ENCODE measurements at regions not wholly inside any gene's neighbourhood (a gene's known extent, or its start where the extent isn't known, plus 50 kb on each side); places are given as distances from the start of the nearest gene placed in this dataset.

GRCh38 chrX:144738246-144738645 lies 509.1 kb upstream of the SPANXN1 start:
- H3K27me3 ChIP-seq (ENCODE audit: control insufficient read depth in 1 of 2, insufficient read depth in 2 of 2, low read length in 2 of 2) = no peaks in the 10 kb centered on the region
- in situ Hi-C loops (cut with HindIII; ENCODE audit: extremely low pct_ligation_motif_present, low pct_unique_long_range_greater_than_20kb) = no loop called here
- H3K4me2 ChIP-seq (ENCODE audit: low read depth, low read length) = no peak overlapping the region
- no peak overlapping the region for H2AFZ ChIP-seq (ENCODE audit: low read length)
- 0% methylated on average over 2 of the region's 2 CpGs for WGBS (ENCODE audit: low lambda C conversion rate)
- POLR2A ChIA-PET = no interaction called here
- BruUV-seq (replicated peaks) = no TSS peak
- no peaks in the 10 kb centered on the region for H3K36me3 ChIP-seq (replicated peaks in 1 of 2; ENCODE audit: control insufficient read depth in 1 of 2, insufficient read depth in 2 of 2, low read length in 2 of 2)
- no peaks in the 10 kb centered on the region for H3K4me1 ChIP-seq (ENCODE audit: insufficient read depth, low read length)
- no peak overlapping the region for H3K9ac ChIP-seq (ENCODE audit: insufficient read depth, low read depth, low read length)
- TF ChIP-seq ZBTB3 (CRISPR knock-in tag; IDR thresholded peaks at IDR 0.05; ENCODE audit: borderline replicate concordance, low read depth) = no peak
- peak; percentile 24; the same call in 1 of the 2 replicates for TF ChIP-seq ATF7 (IDR thresholded peaks at IDR 0.05)
- no peak for TF ChIP-seq ATF7 (CRISPR knock-in tag; IDR thresholded peaks at IDR 0.05)
- 0 out of 2 replicates have a peak, but pooled peaks have one; percentile 5 for TF ChIP-seq CEBPB (IDR thresholded peaks at IDR 0.05; ENCODE audit: borderline replicate concordance, low read depth, low read length)
- H3K27ac ChIP-seq (ENCODE audit: extremely low read length, insufficient read depth, low read length) = no peak overlapping the region
- no peaks in the 10 kb centered on the region for H4K20me1 ChIP-seq (ENCODE audit: insufficient read depth, low read length)
- ATAC-seq (no peak), FAIRE-seq (no peak), DNase-seq (ENCODE audit: low spot score) (no peak)
- peaks cover 63% of the 10 kb centered on the region for H3K9me3 ChIP-seq (ENCODE audit: low read length)
- CTCF ChIA-PET (ENCODE audit: low intra/inter-chr PET ratio, low total read pairs) = no interaction called here
- intact Hi-C loops (cut with micrococcal nuclease; ENCODE audit: unreplicated experiment) = no loop called here
- no peak overlapping the region for H3K4me3 ChIP-seq (replicated peaks in 1 of 3; ENCODE audit: insufficient read depth in 1 of 3, low read depth in 2 of 3, low read length in 3 of 3)
- no peaks in the 10 kb centered on the region for H3K79me2 ChIP-seq (ENCODE audit: insufficient read depth, low read length)

GRCh38 chrX:144768540-144768939 lies 478.8 kb upstream of the SPANXN1 start:
- BruUV-seq (replicated peaks) = no TSS peak
- ChIA-PET POLR2A (no interaction called here), CTCF (ENCODE audit: low intra/inter-chr PET ratio, low total read pairs) (no interaction called here)
- Histone ChIP-seq H3K9me3 (ENCODE audit: low read length) (peaks cover 48% of the 10 kb centered on the region), H4K20me1 (ENCODE audit: insufficient read depth, low read length) (no peaks in the 10 kb centered on the region), H3K9ac (ENCODE audit: insufficient read depth, low read depth, low read length) (no peak overlapping the region), H3K4me2 (ENCODE audit: low read depth, low read length) (no peak overlapping the region), H2AFZ (ENCODE audit: low read length) (no peak overlapping the region), H3K4me1 (ENCODE audit: insufficient read depth, low read length) (no peaks in the 10 kb centered on the region), H3K4me3 (replicated peaks in 1 of 3; ENCODE audit: insufficient read depth in 1 of 3, low read depth in 2 of 3, low read length in 3 of 3) (no peak overlapping the region), H3K36me3 (replicated peaks in 1 of 2; ENCODE audit: control insufficient read depth in 1 of 2, insufficient read depth in 2 of 2, low read length in 2 of 2) (no peaks in the 10 kb centered on the region), H3K27ac (ENCODE audit: extremely low read length, insufficient read depth, low read length) (no peak overlapping the region), H3K79me2 (ENCODE audit: insufficient read depth, low read length) (no peaks in the 10 kb centered on the region), H3K27me3 (ENCODE audit: control insufficient read depth in 1 of 2, insufficient read depth in 2 of 2, low read length in 2 of 2) (no peaks in the 10 kb centered on the region)
- in situ Hi-C loops (cut with HindIII; ENCODE audit: extremely low pct_ligation_motif_present, low pct_unique_long_range_greater_than_20kb) (no loop called here), intact Hi-C loops (cut with micrococcal nuclease; ENCODE audit: unreplicated experiment) (no loop called here)
- no peak for FAIRE-seq
- TF ChIP-seq MYC (CRISPR knock-in tag; IDR thresholded peaks at IDR 0.05; ENCODE audit: borderline replicate concordance) = no peak
- TF ChIP-seq MBNL3 (CRISPR knock-in tag; conservative IDR thresholded peaks at IDR 0.05) = no peak
- no peak for TF ChIP-seq PCBP2 (optimal IDR thresholded peaks at IDR 0.05; ENCODE audit: low read depth, low read length, poor library complexity, severe bottlenecking)
- TF ChIP-seq TFE3 (CRISPR knock-in tag; IDR thresholded peaks at IDR 0.05) = no peak
- TF ChIP-seq EZH2 (conservative IDR thresholded peaks at IDR 0.05; ENCODE audit: low read depth, low read length) = no peak
- TF ChIP-seq CBX5 (CRISPR knock-in tag; IDR thresholded peaks at IDR 0.05; ENCODE audit: borderline replicate concordance) = no peak
- TF ChIP-seq SMARCE1 (IDR thresholded peaks at IDR 0.05; ENCODE audit: borderline replicate concordance) = no peak
- no peak for TF ChIP-seq CHCHD3 (CRISPR knock-in tag; IDR thresholded peaks at IDR 0.05)
- TF ChIP-seq SMAD9 (CRISPR knock-in tag; IDR thresholded peaks at IDR 0.05) = no peak
- TF ChIP-seq ZNF317 (CRISPR knock-in tag; IDR thresholded peaks at IDR 0.05) = no peak
- TF ChIP-seq BCL6 (CRISPR knock-in tag; IDR thresholded peaks at IDR 0.05) = no peak
- no peak for TF ChIP-seq ZFYVE20 (CRISPR knock-in tag; IDR thresholded peaks at IDR 0.05; ENCODE audit: borderline replicate concordance, low read depth)
- no peak for TF ChIP-seq ZNF589 (CRISPR knock-in tag; conservative IDR thresholded peaks at IDR 0.05)
- TF ChIP-seq HDAC6 (IDR thresholded peaks at IDR 0.05; ENCODE audit: low read depth, low read length) = no peak
- no peak for DNase-seq (ENCODE audit: low spot score)
- ATAC-seq = no peak

Data from HepG2 (cell line).